IPS-11a (cell line): ENCODE measurements at regions not wholly inside any gene's neighbourhood (a gene's known extent, or its start where the extent isn't known, plus 50 kb on each side); places are given as distances from the start of the nearest gene placed in this dataset.
"Not testable (repeated sequence)": the region's sequence is repeated elsewhere in the genome, so short reads cannot be mapped to it uniquely, and the experiment has no call there.

Experiments used
- H3K4me3 ChIP-seq: one replicate; pipeline ENCODE4 v1.5.1; 2013; ENCODE audit warnings: low read depth, low read length, control low read depth

- H3K4me3 ChIP-seq = no peak overlapping the region
Observed at GRCh38 chrX:38937926-38938325, 136.7 kb downstream of the MID1IP1 start.

GRCh38 chrX:38939067-38939466, 137.8 kb downstream of the MID1IP1 start:
- H3K4me3 ChIP-seq = no peak overlapping the region

- H3K4me3 ChIP-seq = no peak overlapping the region
Observed at GRCh38 chrX:38940547-38940946, 139.3 kb downstream of the MID1IP1 start.

- no peak overlapping the region for H3K4me3 ChIP-seq
Observed at GRCh38 chrX:38941675-38942074, 140.4 kb downstream of the MID1IP1 start.

- no peak overlapping the region for H3K4me3 ChIP-seq
Observed at GRCh38 chrX:38943120-38943519, 141.9 kb downstream of the MID1IP1 start.

GRCh38 chrX:38948046-38948445, 146.8 kb downstream of the MID1IP1 start:
- no peak overlapping the region for H3K4me3 ChIP-seq

- no peak overlapping the region for H3K4me3 ChIP-seq
Observed at GRCh38 chrX:38954520-38954919, 153.3 kb downstream of the MID1IP1 start.

GRCh38 chrX:38959736-38960135, 158.5 kb downstream of the MID1IP1 start:
- H3K4me3 ChIP-seq = no peak overlapping the region

GRCh38 chrX:38960137-38960536, 158.9 kb downstream of the MID1IP1 start:
- no peak overlapping the region for H3K4me3 ChIP-seq

- H3K4me3 ChIP-seq = no peak overlapping the region
Observed at GRCh38 chrX:38961936-38962335, 160.7 kb downstream of the MID1IP1 start.

- not testable (repeated sequence) for H3K4me3 ChIP-seq
Observed at GRCh38 chrX:38963244-38963643, 162.0 kb downstream of the MID1IP1 start.

- H3K4me3 ChIP-seq = no peak overlapping the region
Observed at GRCh38 chrX:38965888-38966287, 164.6 kb downstream of the MID1IP1 start.

- H3K4me3 ChIP-seq = no peak overlapping the region
Observed at GRCh38 chrX:38968344-38969216, 167.3 kb downstream of the MID1IP1 start.

GRCh38 chrX:38970074-38970473, 168.8 kb downstream of the MID1IP1 start:
- no peak overlapping the region for H3K4me3 ChIP-seq

- H3K4me3 ChIP-seq = no peak overlapping the region
Observed at GRCh38 chrX:38970845-38971244, 169.6 kb downstream of the MID1IP1 start.

- H3K4me3 ChIP-seq = no peak overlapping the region
Observed at GRCh38 chrX:38973322-38973721, 172.1 kb downstream of the MID1IP1 start.

GRCh38 chrX:38974542-38974941, 173.3 kb downstream of the MID1IP1 start:
- no peak overlapping the region for H3K4me3 ChIP-seq

- H3K4me3 ChIP-seq = no peak overlapping the region
Observed at GRCh38 chrX:38975368-38975942, 174.2 kb downstream of the MID1IP1 start.

- no peak overlapping the region for H3K4me3 ChIP-seq
Observed at GRCh38 chrX:38982370-38982769, 181.1 kb downstream of the MID1IP1 start.

GRCh38 chrX:38982843-38983242, 181.6 kb downstream of the MID1IP1 start:
- H3K4me3 ChIP-seq = no peak overlapping the region

GRCh38 chrX:38985375-38985774, 184.1 kb downstream of the MID1IP1 start:
- no peak overlapping the region for H3K4me3 ChIP-seq

- H3K4me3 ChIP-seq = no peak overlapping the region
Observed at GRCh38 chrX:38985945-38986344, 184.7 kb downstream of the MID1IP1 start.
